Effector memory CD4-positive, alpha-beta T cell (primary cell): ENCODE measurements at regions not wholly inside any gene's neighbourhood (a gene's known extent, or its start where the extent isn't known, plus 50 kb on each side); places are given as distances from the start of the nearest gene placed in this dataset.
A peak's percentile ranks its signal among the peaks of the same experiment; 100 is the strongest.
"Not testable (repeated sequence)": the region's sequence is repeated elsewhere in the genome, so short reads cannot be mapped to it uniquely, and the experiment has no call there.

Experiments used
- DNase-seq, 3 donors: peaks; one replicate each; pipeline ENCODE4 v3.0.0-alpha.2; 2020
- H3K27ac ChIP-seq: 2 replicates; pipeline ENCODE4 v1.7.0; 2013; ENCODE audit warnings: mild to moderate bottlenecking, low read length, moderate library complexity; ENCODE audit not compliant: insufficient read depth, poor library complexity, severe bottlenecking
- H3K27me3 ChIP-seq: replicated peaks from 2 replicates; pipeline ENCODE4 v1.7.0; 2013; ENCODE audit warnings: mild to moderate bottlenecking, low read length; ENCODE audit not compliant: insufficient read depth, control insufficient read depth, poor library complexity, severe bottlenecking
- H3K36me3 ChIP-seq: 2 replicates; pipeline ENCODE4 v1.7.0; 2013; ENCODE audit warnings: mild to moderate bottlenecking, low read length, moderate library complexity; ENCODE audit not compliant: control insufficient read depth, insufficient read depth
- H3K4me1 ChIP-seq: 2 replicates; pipeline ENCODE4 v1.7.0; 2013; ENCODE audit warnings: low read length, mild to moderate bottlenecking; ENCODE audit not compliant: control insufficient read depth, insufficient read depth, poor library complexity, severe bottlenecking
- H3K4me3 ChIP-seq: 2 replicates; pipeline ENCODE4 v1.7.0; 2013; ENCODE audit warnings: low read length, low read depth, mild to moderate bottlenecking; ENCODE audit not compliant: insufficient read depth, poor library complexity, severe bottlenecking
- H3K9me3 ChIP-seq: 2 replicates; pipeline ENCODE4 v1.7.0; 2013; ENCODE audit warnings: mild to moderate bottlenecking, low read length, moderate library complexity; ENCODE audit not compliant: control insufficient read depth

DNA sequence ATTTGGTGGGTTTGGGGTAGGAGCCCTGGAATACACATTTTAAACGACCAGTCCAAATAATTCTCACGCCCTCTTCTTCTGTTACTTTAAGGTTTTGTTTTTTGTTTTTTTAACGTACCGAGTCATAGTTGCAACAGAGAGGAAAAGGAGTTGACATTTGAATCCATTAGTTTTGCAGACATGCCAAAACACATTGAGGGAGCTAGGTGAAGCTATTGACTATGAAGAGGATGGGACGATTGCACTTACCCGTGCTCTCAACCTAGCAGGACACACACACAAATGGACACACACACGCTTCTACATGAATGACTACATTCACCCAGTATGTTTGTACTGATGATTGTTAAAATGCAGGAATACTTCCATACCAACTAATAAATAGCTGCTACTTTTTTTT is 54.3 kb upstream of the CIT start:
- H3K4me1 ChIP-seq = no peaks in the 10 kb centered on the region
- no peaks in the 10 kb centered on the region for H3K36me3 ChIP-seq
- DNase-seq = no peak
- H3K27me3 ChIP-seq = no peaks in the 10 kb centered on the region
- H3K9me3 ChIP-seq = no peaks in the 10 kb centered on the region
- no peak overlapping the region for H3K4me3 ChIP-seq
- no peak overlapping the region for H3K27ac ChIP-seq

DNA sequence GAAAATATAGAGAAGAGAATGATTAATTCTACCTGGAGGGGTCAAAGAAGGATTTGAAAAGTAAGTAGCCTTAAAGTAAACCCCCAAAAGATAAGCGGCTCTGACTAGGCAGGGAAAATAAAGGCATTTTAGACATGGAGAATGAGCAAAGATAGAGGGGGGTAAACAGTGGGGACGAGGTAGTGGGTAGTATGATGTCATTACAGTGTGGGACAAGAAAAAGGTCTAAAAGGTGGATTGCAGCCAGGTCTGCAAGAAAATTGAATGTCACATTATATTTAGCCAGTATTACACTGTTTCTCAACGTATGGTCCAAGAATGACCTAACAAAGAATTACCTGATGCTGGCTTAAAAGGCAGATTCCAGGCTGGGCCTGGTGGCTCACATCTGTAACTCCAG is 55.8 kb upstream of the CIT start:
- no peaks in the 10 kb centered on the region for H3K27me3 ChIP-seq
- H3K9me3 ChIP-seq = no peaks in the 10 kb centered on the region
- DNase-seq = no peak
- H3K36me3 ChIP-seq = no peaks in the 10 kb centered on the region
- H3K4me3 ChIP-seq = no peak overlapping the region
- H3K4me1 ChIP-seq = no peaks in the 10 kb centered on the region
- no peak overlapping the region for H3K27ac ChIP-seq

DNA sequence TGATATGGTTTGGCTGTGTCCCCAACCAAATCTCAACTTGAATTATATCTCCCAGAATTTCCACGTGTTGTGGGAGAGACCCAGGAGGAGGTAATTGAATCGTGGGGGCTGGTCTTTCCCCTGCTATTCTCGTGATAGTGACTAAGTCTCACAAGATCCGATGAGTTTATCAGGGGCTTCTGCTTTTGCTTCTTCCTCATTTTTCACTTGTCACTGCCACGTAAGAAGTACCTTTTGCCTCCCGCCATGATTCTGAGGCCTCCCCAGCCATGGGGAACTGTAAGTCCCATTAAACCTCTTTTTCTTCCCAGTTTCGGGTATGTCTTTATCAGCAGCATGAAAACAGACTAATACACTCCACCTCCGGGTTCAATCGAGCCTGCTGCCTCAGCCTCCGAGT is 54.3 kb upstream of the BICDL1 start:
- not testable (repeated sequence) for DNase-seq, H3K27ac ChIP-seq

DNA sequence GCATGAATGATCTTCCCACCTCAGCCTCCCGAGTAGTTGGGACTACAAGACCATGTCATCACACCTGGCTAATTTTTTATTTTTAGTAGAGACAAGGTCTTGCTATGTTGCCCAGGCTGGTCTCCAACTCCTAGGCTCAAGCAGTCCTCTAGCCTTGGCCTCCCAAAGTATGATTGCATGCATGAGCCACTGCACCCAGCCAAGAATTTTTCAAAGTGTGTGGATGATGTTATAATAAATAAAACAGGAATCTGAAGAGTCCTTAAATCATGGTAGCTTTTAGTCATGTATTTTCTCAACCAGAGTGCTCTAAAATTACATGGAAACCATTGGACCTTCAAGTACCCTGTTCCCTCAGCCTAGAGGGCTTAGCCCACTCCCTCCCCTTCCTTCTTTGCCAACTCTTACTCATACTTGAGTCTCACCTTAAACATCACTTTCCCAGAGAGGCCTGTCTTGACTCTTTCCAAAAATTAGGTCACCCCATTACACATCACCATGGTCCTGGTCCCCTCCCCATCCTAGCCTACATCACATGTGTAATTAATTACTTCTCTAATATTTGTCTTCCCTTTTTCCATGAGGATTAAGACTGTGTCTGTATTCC is 52.2 kb upstream of the BICDL1 start:
- no peaks in the 10 kb centered on the region for H3K27me3 ChIP-seq

More for the DNA sequence above, 54.3 kb upstream of the BICDL1 start:
- not testable (repeated sequence) for H3K4me1 ChIP-seq, H3K36me3 ChIP-seq, H3K4me3 ChIP-seq, H3K9me3 ChIP-seq, H3K27me3 ChIP-seq

DNA sequence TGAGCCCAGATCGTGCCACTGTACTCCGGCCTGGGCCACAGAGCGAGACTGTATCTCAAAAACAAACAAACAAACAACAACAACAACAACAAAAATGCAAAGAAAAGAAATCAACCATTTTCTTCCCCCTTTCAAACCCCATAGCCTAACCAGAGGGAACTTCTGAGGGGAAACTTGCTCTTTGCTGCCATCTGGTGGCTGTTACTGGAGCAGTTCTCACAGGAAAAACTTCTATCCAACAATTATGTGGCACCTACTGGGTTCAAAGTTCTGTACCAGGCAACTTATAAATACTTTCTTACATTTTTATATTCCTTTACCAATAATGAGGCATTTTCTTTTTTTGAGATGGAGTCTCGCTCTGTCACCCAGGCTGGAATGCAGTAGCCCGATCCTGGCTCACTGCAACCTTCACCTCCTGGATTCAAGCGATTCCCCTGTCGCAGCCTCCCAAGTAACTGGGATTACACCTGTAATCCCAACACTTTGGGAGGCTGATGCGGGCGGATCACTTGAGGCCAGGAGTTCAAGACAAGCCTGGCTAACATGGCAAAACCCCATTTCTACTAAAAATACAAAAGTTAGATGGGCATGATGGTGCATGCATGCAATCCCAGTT is 50.9 kb upstream of the BICDL1 start:
- Histone ChIP-seq H3K9me3 (no peaks in the 10 kb centered on the region), H3K4me1 (no peaks in the 10 kb centered on the region), H3K36me3 (no peaks in the 10 kb centered on the region), H3K4me3 (no peak overlapping the region), H3K27me3 (no peaks in the 10 kb centered on the region), H3K27ac (no peak overlapping the region)
- DNase-seq = peak; percentile 14 to 52 (median 34)

More for the DNA sequence above, 52.2 kb upstream of the BICDL1 start:
- no peaks in the 10 kb centered on the region for H3K36me3 ChIP-seq
- no peaks in the 10 kb centered on the region for H3K4me1 ChIP-seq
- H3K4me3 ChIP-seq = no peak overlapping the region
- no peaks in the 10 kb centered on the region for H3K9me3 ChIP-seq
- H3K27ac ChIP-seq = no peak overlapping the region
- DNase-seq = no peak
